Adrenal gland (tissue), 9 donors: ENCODE measurements at regions not wholly inside any gene's neighbourhood (a gene's known extent, or its start where the extent isn't known, plus 50 kb on each side); places are given as distances from the start of the nearest gene placed in this dataset.

Source experiments
- DNase-seq, 7 donors: peaks; one replicate each; pipeline ENCODE4 v3.0.0-alpha.2; 2019 to 2020
- H3K27ac ChIP-seq, 5 donors: fragments of 200-600 bp; sonication (generic) in 4 of 5; 1 replicate in 3 of 5; 2 replicates in 2 of 5; pipeline versions ENCODE4 v1.5.1 to v1.8.0; 2016 to 2020; ENCODE audit warnings: mild to moderate bottlenecking in 1 of 5
- H3K27me3 ChIP-seq: fragments of 200-600 bp; 2 replicates; pipeline ENCODE4 v1.8.0; 2021
- H3K36me3 ChIP-seq, 2 donors: fragments of 200-600 bp; replicated peaks in 1 of 2; 1 replicate in 1 of 2; 2 replicates in 1 of 2; pipeline versions ENCODE4 v1.5.1 to v1.8.0; 2018 to 2022
- H3K4me1 ChIP-seq, 2 donors: fragments of 200-600 bp; replicated peaks in 1 of 2; 1 replicate in 1 of 2; 2 replicates in 1 of 2; pipeline versions ENCODE4 v1.5.1 to v1.8.0; 2018 to 2021
- H3K4me3 ChIP-seq, 4 donors: fragments of 200-600 bp; sonication (generic) in 3 of 4; one replicate each; pipeline ENCODE4 v1.5.1; 2016 to 2018
- H3K9me3 ChIP-seq, 3 donors: fragments of 200-600 bp; sonication (generic) in 1 of 3; replicated peaks in 1 of 3; 1 replicate in 2 of 3; 2 replicates in 1 of 3; pipeline versions ENCODE4 v1.5.1 to v1.8.0; 2016 to 2021
- POLR2A ChIP-seq, 2 donors: fragments of 450-650 bp; IDR thresholded peaks; one replicate each; pipeline ENCODE4 v1.6.1; 2017; ENCODE audit warnings: antibody characterized with exemption in 2 of 2, mild to moderate bottlenecking in 2 of 2, moderate library complexity in 1 of 2
- WGBS, 4 donors: extraction: QIAGEN DNeasy Blood & Tissue Kit in 2 of 4; methylation state at CpG; one replicate each; pipeline versions ENCODE4 v1.1.5 to v1.1.7; 2013 to 2017; 5-methylcytosine and 5-hydroxymethylcytosine counted together
- intact Hi-C, 2 donors: fragments of 100-400 bp; cut with DNase I; formaldehyde crosslinking; loops; one replicate each; pipeline versions ENCODE4 v1.14.1 to v1.15.0; 2022 to 2023
- TF ChIP-seq, protein P1 (sequence below), 6 experiments: fragments of 450-650 bp in 4 of 6; fragments of 200-600 bp in 2 of 6; sonication (generic) in 1 of 6; IDR thresholded peaks; 1 replicate in 5 of 6; 2 replicates in 1 of 6; pipeline versions ENCODE4 v1.5.1 to v1.8.0; 2016 to 2021; ENCODE audit warnings: antibody characterized with exemption in 6 of 6, mild to moderate bottlenecking in 2 of 6, moderate library complexity in 1 of 6
- donor health status: healthy with polysubstance abuse.
- donor health status: Bipolar disorder and iron deficiency.
- donor health status: DM: yes; HTN: yes; CAD: no.
- donor health status: DM: no; HTN: no; CAD: no.
- donor health status: DM: no; HTN: no; CAD: no.

DNA sequence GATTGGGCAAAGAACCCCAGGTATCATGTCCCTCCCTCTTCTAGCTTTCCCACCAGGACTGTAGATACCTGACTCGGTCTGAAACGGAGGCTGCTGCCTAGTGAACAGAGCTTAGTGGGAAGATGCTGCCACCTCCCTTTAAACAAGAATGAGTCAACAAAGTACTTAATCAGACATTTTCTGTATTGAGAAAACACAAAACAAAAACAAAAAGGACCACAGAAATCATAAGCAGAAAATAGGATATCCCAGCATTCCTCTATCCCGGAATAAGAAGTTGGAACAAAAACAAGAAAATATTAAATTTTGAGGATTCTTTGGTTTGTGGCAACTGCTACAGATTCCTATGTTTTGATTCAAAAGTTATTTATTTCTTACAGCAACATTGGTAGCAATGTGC lies 51.7 kb upstream of the COL8A1 start:
- 56 to 59% (median 57%) methylated on average over 3 of the region's 3 CpGs for WGBS, 4 donors
- no peaks in the 10 kb centered on the region for H3K9me3 ChIP-seq
- TF ChIP-seq POLR2A (IDR thresholded peaks at IDR 0.05) = no peak
- no peak overlapping the region for H3K4me3 ChIP-seq
- H3K27me3 ChIP-seq = no peaks in the 10 kb centered on the region
- no peak overlapping the region for H3K27ac ChIP-seq
- no peaks in the 10 kb centered on the region for H3K36me3 ChIP-seq
- no peaks in the 10 kb centered on the region for H3K4me1 ChIP-seq
- intact Hi-C loops = no loop called here
- no peak for DNase-seq

DNA sequence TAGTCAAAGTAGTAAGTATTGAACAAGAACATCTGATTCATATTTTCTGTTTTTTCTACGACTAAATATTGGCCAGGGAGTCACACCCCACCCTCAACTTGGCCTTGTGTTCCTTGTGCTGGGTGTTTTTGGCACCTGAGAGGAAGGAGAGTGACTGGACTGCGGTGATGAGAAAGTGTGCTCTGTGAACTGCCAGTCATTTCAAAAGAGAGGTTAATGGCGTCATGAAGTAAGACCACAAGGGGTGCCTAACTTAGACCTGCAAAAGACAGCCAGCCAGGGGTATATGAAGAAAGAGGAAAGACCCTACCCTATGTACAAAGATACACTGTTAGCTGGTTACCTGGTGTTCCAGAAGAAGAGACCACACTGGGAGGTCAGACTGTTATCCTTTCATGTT lies 58.4 kb upstream of the COL8A1 start:
- H3K27ac ChIP-seq = no peak overlapping the region
- H3K4me1 ChIP-seq = no peaks in the 10 kb centered on the region
- TF ChIP-seq, protein P1, sequence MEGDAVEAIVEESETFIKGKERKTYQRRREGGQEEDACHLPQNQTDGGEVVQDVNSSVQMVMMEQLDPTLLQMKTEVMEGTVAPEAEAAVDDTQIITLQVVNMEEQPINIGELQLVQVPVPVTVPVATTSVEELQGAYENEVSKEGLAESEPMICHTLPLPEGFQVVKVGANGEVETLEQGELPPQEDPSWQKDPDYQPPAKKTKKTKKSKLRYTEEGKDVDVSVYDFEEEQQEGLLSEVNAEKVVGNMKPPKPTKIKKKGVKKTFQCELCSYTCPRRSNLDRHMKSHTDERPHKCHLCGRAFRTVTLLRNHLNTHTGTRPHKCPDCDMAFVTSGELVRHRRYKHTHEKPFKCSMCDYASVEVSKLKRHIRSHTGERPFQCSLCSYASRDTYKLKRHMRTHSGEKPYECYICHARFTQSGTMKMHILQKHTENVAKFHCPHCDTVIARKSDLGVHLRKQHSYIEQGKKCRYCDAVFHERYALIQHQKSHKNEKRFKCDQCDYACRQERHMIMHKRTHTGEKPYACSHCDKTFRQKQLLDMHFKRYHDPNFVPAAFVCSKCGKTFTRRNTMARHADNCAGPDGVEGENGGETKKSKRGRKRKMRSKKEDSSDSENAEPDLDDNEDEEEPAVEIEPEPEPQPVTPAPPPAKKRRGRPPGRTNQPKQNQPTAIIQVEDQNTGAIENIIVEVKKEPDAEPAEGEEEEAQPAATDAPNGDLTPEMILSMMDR (IDR thresholded peaks at IDR 0.05) = no peak
- TF ChIP-seq POLR2A (IDR thresholded peaks at IDR 0.05) = no peak
- intact Hi-C loops = no loop called here
- DNase-seq = no peak
- no peaks in the 10 kb centered on the region for H3K9me3 ChIP-seq
- no peak overlapping the region for H3K4me3 ChIP-seq
- no peaks in the 10 kb centered on the region for H3K27me3 ChIP-seq
- no peaks in the 10 kb centered on the region for H3K36me3 ChIP-seq
- 66 to 88% (median 76%) methylated on average over 3 of the region's 3 CpGs for WGBS, 4 donors

DNA sequence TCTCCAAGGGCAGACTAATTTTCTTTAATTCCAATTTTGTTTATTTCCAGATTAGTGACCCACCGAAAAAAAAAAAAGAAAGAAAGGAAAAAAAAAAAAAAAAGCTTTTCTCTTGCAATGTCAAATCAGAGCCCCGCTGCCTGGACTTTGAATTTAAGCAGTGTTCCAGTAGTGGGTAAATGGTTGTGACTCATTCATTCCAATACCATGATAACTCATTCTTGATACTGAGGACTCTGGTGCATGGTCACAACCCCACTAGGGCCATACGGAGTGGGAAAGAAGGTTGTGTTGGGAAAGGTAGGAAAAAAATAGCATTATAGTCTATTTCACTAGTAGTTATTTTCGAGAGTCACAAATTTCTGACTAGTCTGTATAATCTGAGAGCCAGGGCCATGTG lies 59.1 kb upstream of the COL8A1 start:
- intact Hi-C loops = no loop called here
- no peaks in the 10 kb centered on the region for H3K9me3 ChIP-seq
- no peak for TF ChIP-seq POLR2A (IDR thresholded peaks at IDR 0.05)
- TF ChIP-seq, protein P1 (IDR thresholded peaks at IDR 0.05) = no peak
- H3K27me3 ChIP-seq = no peaks in the 10 kb centered on the region
- H3K27ac ChIP-seq = no peak overlapping the region
- H3K36me3 ChIP-seq = no peaks in the 10 kb centered on the region
- 78 to 83% (median 82%) methylated on average over 4 of the region's 4 CpGs for WGBS, 4 donors
- DNase-seq = no peak
- H3K4me3 ChIP-seq = no peak overlapping the region
- H3K4me1 ChIP-seq = no peaks in the 10 kb centered on the region

DNA sequence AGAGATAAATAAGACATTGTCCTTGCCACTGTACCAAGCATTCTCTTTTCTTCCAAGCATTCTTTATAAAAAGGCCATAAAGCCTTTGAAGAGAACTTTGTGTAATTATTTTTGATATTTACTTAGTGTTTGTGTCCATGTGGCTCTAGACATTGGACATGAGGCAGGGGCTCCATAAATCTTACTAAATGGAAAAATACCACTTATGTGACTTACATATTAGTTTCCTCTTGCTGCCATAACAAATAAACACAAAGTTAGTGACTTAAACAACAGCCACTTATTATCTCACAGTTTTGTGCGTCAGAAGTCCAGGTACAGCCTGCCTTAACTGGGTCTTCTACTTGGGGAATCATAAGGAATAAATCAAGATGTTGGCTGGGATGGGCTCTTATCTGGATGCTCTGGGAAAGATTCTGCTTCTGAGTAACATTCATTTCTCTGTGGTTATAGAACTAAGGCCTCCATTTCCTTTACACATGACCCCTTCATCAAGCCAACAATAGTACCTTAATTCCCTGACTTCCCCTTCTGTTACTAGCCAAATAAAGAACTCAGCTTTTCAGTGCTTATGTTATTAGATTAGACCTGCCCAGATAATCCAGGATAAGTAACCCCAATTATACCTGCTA lies 59.9 kb upstream of the COL8A1 start:
- Histone ChIP-seq H3K27ac (no peak overlapping the region), H3K36me3 (no peaks in the 10 kb centered on the region), H3K27me3 (no peaks in the 10 kb centered on the region), H3K9me3 (no peaks in the 10 kb centered on the region), H3K4me1 (no peaks in the 10 kb centered on the region), H3K4me3 (no peak overlapping the region)
- TF ChIP-seq, protein P1 (IDR thresholded peaks at IDR 0.05) = no peak
- TF ChIP-seq POLR2A (IDR thresholded peaks at IDR 0.05) = no peak
- 65 to 88% (median 81%) methylated on average over 1 of the region's 1 CpG for WGBS, 4 donors
- intact Hi-C loops = no loop called here
- DNase-seq = no peak

DNA sequence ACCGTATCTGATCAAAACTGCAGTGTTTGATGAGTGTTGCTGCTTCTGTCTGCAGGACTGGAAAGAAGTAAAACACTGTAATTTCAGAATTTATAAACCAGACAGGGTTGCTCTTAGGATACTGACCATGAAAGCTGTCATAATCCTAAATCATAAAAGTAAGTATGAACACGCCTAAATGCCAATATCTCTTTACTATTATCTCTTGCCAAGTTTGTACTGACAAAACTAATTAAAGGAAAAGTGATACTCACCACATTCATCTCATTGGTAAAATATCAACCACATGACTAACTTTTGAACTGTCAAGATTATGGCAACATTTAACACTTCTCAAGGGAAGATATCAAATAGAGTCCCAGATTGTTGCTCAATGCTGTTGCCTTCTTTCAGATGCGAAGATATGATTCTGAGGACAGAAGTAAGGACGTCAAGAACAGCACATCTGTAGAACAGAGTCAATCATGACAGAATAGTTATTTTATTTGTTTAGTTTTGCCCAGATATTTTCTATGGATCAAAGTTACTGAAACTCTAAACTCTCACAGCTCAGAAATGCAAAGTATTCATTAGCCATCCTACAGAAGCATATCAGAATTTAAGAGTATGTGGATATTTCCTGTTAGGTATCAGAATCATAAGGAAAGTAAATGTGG lies 61.4 kb upstream of the COL8A1 start:
- no peaks in the 10 kb centered on the region for H3K9me3 ChIP-seq
- no peak for DNase-seq
- TF ChIP-seq, protein P1 (IDR thresholded peaks at IDR 0.05) = no peak
- TF ChIP-seq POLR2A (IDR thresholded peaks at IDR 0.05) = no peak
- 47 to 55% (median 50%) methylated on average over 4 of the region's 4 CpGs for WGBS, 4 donors
- H3K27me3 ChIP-seq = no peaks in the 10 kb centered on the region
- no peaks in the 10 kb centered on the region for H3K36me3 ChIP-seq
- intact Hi-C loops = no loop called here
- no peaks in the 10 kb centered on the region for H3K4me1 ChIP-seq
- no peak overlapping the region for H3K4me3 ChIP-seq
- H3K27ac ChIP-seq = no peak overlapping the region
